ENCODE measurements at regions not wholly inside any gene's neighbourhood (a gene's known extent, or its start where the extent isn't known, plus 50 kb on each side); places are given as distances from the start of the nearest gene placed in this dataset.

DNA sequence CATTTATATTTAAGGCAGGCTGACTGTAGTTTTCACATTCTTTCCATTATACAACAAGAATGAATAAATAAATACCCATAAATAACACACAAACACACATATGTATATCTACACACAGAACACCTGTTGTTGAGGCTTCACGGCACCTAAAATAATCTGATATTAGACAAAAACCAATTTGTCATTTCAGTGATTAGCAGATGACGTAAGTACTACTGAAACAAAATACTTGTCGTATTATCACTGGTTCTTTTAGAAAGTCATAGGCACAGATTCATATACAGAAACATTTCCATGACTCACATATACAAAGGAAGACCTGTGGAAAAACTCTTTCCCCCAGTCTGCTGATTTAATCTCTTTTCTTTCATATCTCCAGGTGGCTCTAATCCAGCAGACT lies 1113.4 kb upstream of the FANCL start:
- no peaks in the 10 kb centered on the region for H4K20me1 ChIP-seq (replicated peaks in 1 of 2; ENCODE audit: control insufficient read depth in 1 of 2, insufficient read depth in 2 of 2, low read length in 2 of 2)
- no peaks in the 10 kb centered on the region for H3K4me1 ChIP-seq (replicated peaks in 1 of 4; ENCODE audit: control insufficient read depth in 3 of 4, insufficient read depth in 4 of 4, low read length in 3 of 4)
- no peaks in the 10 kb centered on the region for H3K27me3 ChIP-seq (replicated peaks in 1 of 4; ENCODE audit: control insufficient read depth in 3 of 4, extremely low read depth in 1 of 4, insufficient read depth in 3 of 4, low read length in 3 of 4)
- H3K4ac ChIP-seq (replicated peaks; ENCODE audit: insufficient read length, low read depth, low read length): no peak overlapping the region
- no peak overlapping the region for H4K5ac ChIP-seq (ENCODE audit: insufficient read length, low read depth, low read length)
- no peak overlapping the region for H3K4me2 ChIP-seq (ENCODE audit: insufficient read depth in 1 of 2, low read depth in 2 of 2, low read length in 2 of 2)
- H3K23ac ChIP-seq (ENCODE audit: insufficient read length): no peak overlapping the region
- no peaks in the 10 kb centered on the region for H3K9me3 ChIP-seq (ENCODE audit: insufficient read depth in 2 of 2, low read depth in 1 of 2, low read length in 1 of 2)
- H3K79me1 ChIP-seq (ENCODE audit: low read depth, low read length): no peaks in the 10 kb centered on the region
- H2BK5ac ChIP-seq (ENCODE audit: low read depth, low read length): no peak overlapping the region
- POLR2A ChIA-PET (ENCODE audit: partially characterized antibody): no interaction called here
- H3K56ac ChIP-seq (replicated peaks; ENCODE audit: insufficient read length, low read depth, low read length): no peak overlapping the region
- DNase-seq (ENCODE audit: low read depth in 1 of 2, low spot score in 2 of 2): no peak
- H3K14ac ChIP-seq (ENCODE audit: insufficient read length): no peak overlapping the region
- H3K18ac ChIP-seq (ENCODE audit: extremely low read depth, low read length): no peak overlapping the region
- no peak overlapping the region for H4K91ac ChIP-seq (replicated peaks; ENCODE audit: insufficient read length, low read length)
- CTCF ChIA-PET (ENCODE audit: partially characterized antibody): no interaction called here
- no peak overlapping the region for H2AFZ ChIP-seq (ENCODE audit: low read length)
- no peak overlapping the region for H2BK15ac ChIP-seq (ENCODE audit: low read length)
- H2BK120ac ChIP-seq (replicated peaks; ENCODE audit: low read depth, low read length): no peak overlapping the region
- H2AK5ac ChIP-seq (ENCODE audit: low read depth, low read length): no peak overlapping the region
- H3K79me2 ChIP-seq (ENCODE audit: control insufficient read depth in 1 of 2, insufficient read depth in 2 of 2, low read length in 2 of 2): no peaks in the 10 kb centered on the region
- TF ChIP-seq TBP (IDR thresholded peaks at IDR 0.05; ENCODE audit: low read depth, low read length) (no peak), KDM1A (IDR thresholded peaks at IDR 0.05; ENCODE audit: borderline replicate concordance, low read length) (no peak), EP300 (IDR thresholded peaks at IDR 0.05; ENCODE audit: borderline replicate concordance in 1 of 2, low read depth in 2 of 2, low read length in 2 of 2) (no peak), GTF2F1 (IDR thresholded peaks at IDR 0.05; ENCODE audit: borderline replicate concordance, low read depth, low read length) (no peak), KDM4A (IDR thresholded peaks at IDR 0.05; ENCODE audit: low read depth, low read length, severe bottlenecking) (no peak)
- no peak overlapping the region for H2BK20ac ChIP-seq (ENCODE audit: low read length)
- WGBS, 2 experiments (ENCODE audit: extremely low coverage in 1 of 2, insufficient coverage in 1 of 2, insufficient read length in 1 of 2, insufficient replicate concordance in 2 of 2, low coverage in 1 of 2, low lambda C conversion rate in 2 of 2, missing lambda C conversion rate in 1 of 2): 92% methylated on average over 3 of the region's 3 CpGs; no CpG with 5 or more reads in 1 of the 2 experiments
- no peak overlapping the region for H4K8ac ChIP-seq (ENCODE audit: extremely low read depth, insufficient read depth, low read length)
- H3K9ac ChIP-seq (replicated peaks in 1 of 4; ENCODE audit: extremely low read depth in 1 of 4, low read depth in 3 of 4, low read length in 3 of 4): no peak overlapping the region
- H2BK12ac ChIP-seq (ENCODE audit: low read depth, low read length): no peak overlapping the region
- no peak overlapping the region for H3K27ac ChIP-seq (ENCODE audit: low read depth, low read length)
- H3K4me3 ChIP-seq (ENCODE audit: extremely low read depth in 1 of 4, insufficient read depth in 2 of 4, low read depth in 3 of 4, low read length in 4 of 4): no peak overlapping the region
- H3K36me3 ChIP-seq (ENCODE audit: control insufficient read depth in 2 of 4, insufficient read depth in 4 of 4, low read length in 3 of 4): no peaks in the 10 kb centered on the region
- no peak for FAIRE-seq
- no peaks in the 10 kb centered on the region for H3K23me2 ChIP-seq (ENCODE audit: low read depth, low read length)
